ENCODE measurements at regions not wholly inside any gene's neighbourhood (a gene's known extent, or its start where the extent isn't known, plus 50 kb on each side); places are given as distances from the start of the nearest gene placed in this dataset.

DNA sequence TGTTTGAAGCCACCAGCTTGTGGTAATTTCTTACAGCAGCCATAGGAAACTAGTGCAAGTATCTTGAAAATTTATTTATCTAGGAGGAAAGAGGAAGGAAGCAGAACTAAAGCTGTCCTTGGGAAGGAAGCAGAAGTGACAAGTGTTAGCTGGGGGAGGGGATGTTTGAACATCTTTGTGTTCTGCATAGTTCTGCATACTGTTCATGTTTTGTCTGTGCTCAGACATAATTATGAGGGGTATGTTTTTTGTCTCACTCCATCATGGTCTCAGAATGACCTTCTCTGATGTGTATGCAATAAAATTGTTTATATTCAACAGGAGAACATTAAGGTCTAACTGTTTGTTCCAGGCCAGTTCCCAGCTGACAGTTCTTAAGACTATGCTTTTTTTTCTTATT lies 606.5 kb downstream of the GALC start:
- H3K9me2 ChIP-seq (ENCODE audit: insufficient read depth, low read length) = no peaks in the 10 kb centered on the region
- no peaks in the 10 kb centered on the region for H3K36me3 ChIP-seq (ENCODE audit: insufficient read depth, low read length)
- TF ChIP-seq EZH2 (IDR thresholded peaks at IDR 0.05; ENCODE audit: borderline replicate concordance, insufficient read depth, low read length, poor library complexity, severe bottlenecking) = no peak
- no peak for TF ChIP-seq MXI1 (conservative IDR thresholded peaks at IDR 0.05; ENCODE audit: poor library complexity, severe bottlenecking)
- no peak for TF ChIP-seq POLR2AphosphoS5 (IDR thresholded peaks at IDR 0.05)
- TF ChIP-seq, protein P1, sequence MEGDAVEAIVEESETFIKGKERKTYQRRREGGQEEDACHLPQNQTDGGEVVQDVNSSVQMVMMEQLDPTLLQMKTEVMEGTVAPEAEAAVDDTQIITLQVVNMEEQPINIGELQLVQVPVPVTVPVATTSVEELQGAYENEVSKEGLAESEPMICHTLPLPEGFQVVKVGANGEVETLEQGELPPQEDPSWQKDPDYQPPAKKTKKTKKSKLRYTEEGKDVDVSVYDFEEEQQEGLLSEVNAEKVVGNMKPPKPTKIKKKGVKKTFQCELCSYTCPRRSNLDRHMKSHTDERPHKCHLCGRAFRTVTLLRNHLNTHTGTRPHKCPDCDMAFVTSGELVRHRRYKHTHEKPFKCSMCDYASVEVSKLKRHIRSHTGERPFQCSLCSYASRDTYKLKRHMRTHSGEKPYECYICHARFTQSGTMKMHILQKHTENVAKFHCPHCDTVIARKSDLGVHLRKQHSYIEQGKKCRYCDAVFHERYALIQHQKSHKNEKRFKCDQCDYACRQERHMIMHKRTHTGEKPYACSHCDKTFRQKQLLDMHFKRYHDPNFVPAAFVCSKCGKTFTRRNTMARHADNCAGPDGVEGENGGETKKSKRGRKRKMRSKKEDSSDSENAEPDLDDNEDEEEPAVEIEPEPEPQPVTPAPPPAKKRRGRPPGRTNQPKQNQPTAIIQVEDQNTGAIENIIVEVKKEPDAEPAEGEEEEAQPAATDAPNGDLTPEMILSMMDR (IDR thresholded peaks at IDR 0.05; ENCODE audit: poor library complexity, severe bottlenecking) = no peak
- no peak for TF ChIP-seq SMC3 (conservative IDR thresholded peaks at IDR 0.05; ENCODE audit: poor library complexity)
- TF ChIP-seq EP300 (conservative IDR thresholded peaks at IDR 0.05; ENCODE audit: poor library complexity, severe bottlenecking) = no peak
- TF ChIP-seq, protein P2, sequence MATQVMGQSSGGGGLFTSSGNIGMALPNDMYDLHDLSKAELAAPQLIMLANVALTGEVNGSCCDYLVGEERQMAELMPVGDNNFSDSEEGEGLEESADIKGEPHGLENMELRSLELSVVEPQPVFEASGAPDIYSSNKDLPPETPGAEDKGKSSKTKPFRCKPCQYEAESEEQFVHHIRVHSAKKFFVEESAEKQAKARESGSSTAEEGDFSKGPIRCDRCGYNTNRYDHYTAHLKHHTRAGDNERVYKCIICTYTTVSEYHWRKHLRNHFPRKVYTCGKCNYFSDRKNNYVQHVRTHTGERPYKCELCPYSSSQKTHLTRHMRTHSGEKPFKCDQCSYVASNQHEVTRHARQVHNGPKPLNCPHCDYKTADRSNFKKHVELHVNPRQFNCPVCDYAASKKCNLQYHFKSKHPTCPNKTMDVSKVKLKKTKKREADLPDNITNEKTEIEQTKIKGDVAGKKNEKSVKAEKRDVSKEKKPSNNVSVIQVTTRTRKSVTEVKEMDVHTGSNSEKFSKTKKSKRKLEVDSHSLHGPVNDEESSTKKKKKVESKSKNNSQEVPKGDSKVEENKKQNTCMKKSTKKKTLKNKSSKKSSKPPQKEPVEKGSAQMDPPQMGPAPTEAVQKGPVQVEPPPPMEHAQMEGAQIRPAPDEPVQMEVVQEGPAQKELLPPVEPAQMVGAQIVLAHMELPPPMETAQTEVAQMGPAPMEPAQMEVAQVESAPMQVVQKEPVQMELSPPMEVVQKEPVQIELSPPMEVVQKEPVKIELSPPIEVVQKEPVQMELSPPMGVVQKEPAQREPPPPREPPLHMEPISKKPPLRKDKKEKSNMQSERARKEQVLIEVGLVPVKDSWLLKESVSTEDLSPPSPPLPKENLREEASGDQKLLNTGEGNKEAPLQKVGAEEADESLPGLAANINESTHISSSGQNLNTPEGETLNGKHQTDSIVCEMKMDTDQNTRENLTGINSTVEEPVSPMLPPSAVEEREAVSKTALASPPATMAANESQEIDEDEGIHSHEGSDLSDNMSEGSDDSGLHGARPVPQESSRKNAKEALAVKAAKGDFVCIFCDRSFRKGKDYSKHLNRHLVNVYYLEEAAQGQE (IDR thresholded peaks at IDR 0.05; ENCODE audit: borderline replicate concordance) = no peak
- no peak for TF ChIP-seq RAD21 (conservative IDR thresholded peaks at IDR 0.05)
- TF ChIP-seq TAF1 (IDR thresholded peaks at IDR 0.05; ENCODE audit: low read depth) = no peak
- H3K4me2 ChIP-seq (ENCODE audit: low read length) = no peak overlapping the region
- H3K9me3 ChIP-seq (ENCODE audit: low read length) = no peaks in the 10 kb centered on the region
- H3K9ac ChIP-seq (ENCODE audit: low read length) = no peak overlapping the region
- no peak overlapping the region for H2AFZ ChIP-seq (ENCODE audit: low read depth, low read length)
- no peak overlapping the region for H3K4me3 ChIP-seq (ENCODE audit: low read length)
- H3K79me2 ChIP-seq (replicated peaks; ENCODE audit: insufficient read depth, low read length) = no peaks in the 10 kb centered on the region
- no peaks in the 10 kb centered on the region for H4K20me1 ChIP-seq (ENCODE audit: insufficient read depth)
- no peaks in the 10 kb centered on the region for H3K27me3 ChIP-seq (ENCODE audit: insufficient read depth, low read depth, low read length)
- no peak overlapping the region for H3K27ac ChIP-seq (ENCODE audit: low read length)
- H3F3A ChIP-seq (ENCODE audit: insufficient read depth, low read length, poor library complexity, severe bottlenecking) = no peaks in the 10 kb centered on the region

DNA sequence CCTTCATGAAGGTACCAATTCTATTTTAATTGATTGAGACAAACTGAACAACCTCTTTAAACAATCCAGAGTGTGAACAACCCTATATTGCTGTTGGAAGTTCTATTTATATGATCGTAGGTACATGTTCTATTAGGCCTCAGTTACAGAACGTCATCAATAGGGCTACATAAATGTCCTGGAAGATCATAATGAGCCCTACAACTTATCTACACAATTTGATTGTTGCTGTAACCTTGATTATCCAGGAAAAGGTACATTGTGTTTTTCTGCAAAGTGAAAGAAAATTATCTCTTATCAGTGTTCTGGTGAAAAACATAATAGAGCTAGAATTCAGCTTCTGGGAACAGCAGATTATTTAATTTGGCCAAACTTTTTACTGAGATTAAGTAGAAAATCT lies 612.9 kb downstream of the GALC start:
- H3K27me3 ChIP-seq (ENCODE audit: insufficient read depth, low read depth, low read length) = no peaks in the 10 kb centered on the region
- no peaks in the 10 kb centered on the region for H4K20me1 ChIP-seq (ENCODE audit: insufficient read depth)
- no peak for TF ChIP-seq RAD21 (conservative IDR thresholded peaks at IDR 0.05)
- no peak for TF ChIP-seq EZH2 (IDR thresholded peaks at IDR 0.05; ENCODE audit: borderline replicate concordance, insufficient read depth, low read length, poor library complexity, severe bottlenecking)
- TF ChIP-seq POLR2AphosphoS5 (IDR thresholded peaks at IDR 0.05) = no peak
- TF ChIP-seq, protein P1 (IDR thresholded peaks at IDR 0.05; ENCODE audit: poor library complexity, severe bottlenecking) = no peak
- TF ChIP-seq TAF1 (IDR thresholded peaks at IDR 0.05; ENCODE audit: low read depth) = no peak
- no peaks in the 10 kb centered on the region for H3K79me2 ChIP-seq (replicated peaks; ENCODE audit: insufficient read depth, low read length)
- no peak overlapping the region for H3K4me2 ChIP-seq (ENCODE audit: low read length)
- H3K9ac ChIP-seq (ENCODE audit: low read length) = no peak overlapping the region
- no peak overlapping the region for H2AFZ ChIP-seq (ENCODE audit: low read depth, low read length)
- no peaks in the 10 kb centered on the region for H3F3A ChIP-seq (ENCODE audit: insufficient read depth, low read length, poor library complexity, severe bottlenecking)
- no peaks in the 10 kb centered on the region for H3K9me2 ChIP-seq (ENCODE audit: insufficient read depth, low read length)
- no peaks in the 10 kb centered on the region for H3K9me3 ChIP-seq (ENCODE audit: low read length)
- H3K4me3 ChIP-seq (ENCODE audit: low read length) = no peak overlapping the region
- no peak overlapping the region for H3K27ac ChIP-seq (ENCODE audit: low read length)
- no peaks in the 10 kb centered on the region for H3K36me3 ChIP-seq (ENCODE audit: insufficient read depth, low read length)
